H1 (cell line): ENCODE measurements at regions not wholly inside any gene's neighbourhood (a gene's known extent, or its start where the extent isn't known, plus 50 kb on each side); places are given as distances from the start of the nearest gene placed in this dataset.

Experiments
- CHD7 ChIP-seq: fragments of 300-600 bp; sonication (generic); IDR thresholded peaks from 2 replicates; pipeline ENCODE4 v1.7.1; 2012; ENCODE audit warnings: low read length, moderate library complexity, mild to moderate bottlenecking, inconsistent platforms; ENCODE audit not compliant: insufficient replicate concordance
- GTF2F1 ChIP-seq: IDR thresholded peaks from 2 replicates; pipeline ENCODE4 v1.6.1; 2012; ENCODE audit warnings: low read depth, low read length, improper control_type of control experiment, borderline replicate concordance
- MAFK ChIP-seq: IDR thresholded peaks from 2 replicates; pipeline ENCODE4 v1.6.1; 2012; ENCODE audit warnings: low read depth, mild to moderate bottlenecking, improper control_type of control experiment, low read length
- POLR2A ChIP-seq, 2 experiments: IDR thresholded peaks; 1 replicate in 1 of 2; 2 replicates in 1 of 2; pipeline ENCODE4 v1.6.1; 2011; ENCODE audit warnings: low read depth in 2 of 2, low read length in 2 of 2, mild to moderate bottlenecking in 2 of 2; ENCODE audit errors: control extremely low read depth in 1 of 2
- TEAD4 ChIP-seq: IDR thresholded peaks from 2 replicates; pipeline ENCODE4 v1.6.1; 2012; ENCODE audit warnings: low read depth, low read length, inconsistent platforms, mixed read lengths

GRCh38 chr9:107960916-107961315, 471.3 kb upstream of the KLF4 start (continued):
- TF ChIP-seq CHD7 (no peak), POLR2A (IDR thresholded peaks at IDR 0.05; ENCODE audit: control extremely low read depth in 1 of 2, low read depth in 2 of 2, low read length in 2 of 2) (no peak), TEAD4 (no peak), MAFK (no peak), GTF2F1 (no peak)
